ENCODE measurements at regions not wholly inside any gene's neighbourhood (a gene's known extent, or its start where the extent isn't known, plus 50 kb on each side); places are given as distances from the start of the nearest gene placed in this dataset.

- H3F3A ChIP-seq (ENCODE audit: control insufficient read depth, insufficient read depth) = no peaks in the 10 kb centered on the region
- no peaks in the 10 kb centered on the region for H3K4me1 ChIP-seq (ENCODE audit: control insufficient read depth, low read length)
- no peak for TF ChIP-seq CTCF (IDR thresholded peaks at IDR 0.05; ENCODE audit: low read depth, low read length, poor library complexity, severe bottlenecking)
- TF ChIP-seq EZH2phosphoT487 (IDR thresholded peaks at IDR 0.05; ENCODE audit: borderline replicate concordance, low read length) = no peak
These were observed 155.5 kb upstream of the BACE2 start for GRCh38 chr21:41012425-41012824.

GRCh38 chr21:41016472-41016871 lies 151.5 kb upstream of the BACE2 start:
- TF ChIP-seq CTCF (IDR thresholded peaks at IDR 0.05; ENCODE audit: low read depth, low read length, poor library complexity, severe bottlenecking) (no peak), EZH2phosphoT487 (IDR thresholded peaks at IDR 0.05; ENCODE audit: borderline replicate concordance, low read length) (no peak)
- no peaks in the 10 kb centered on the region for H3F3A ChIP-seq (ENCODE audit: control insufficient read depth, insufficient read depth)
- H3K4me1 ChIP-seq (ENCODE audit: control insufficient read depth, low read length) = no peaks in the 10 kb centered on the region
- H3K27ac ChIP-seq (ENCODE audit: low read depth, low read length) = no peak overlapping the region
- H3K4me3 ChIP-seq (ENCODE audit: low read length) = no peak overlapping the region
- no peaks in the 10 kb centered on the region for H3K27me3 ChIP-seq (ENCODE audit: control insufficient read depth, low read length)
- H3K4me2 ChIP-seq (ENCODE audit: low read length) = no peak overlapping the region
- no peaks in the 10 kb centered on the region for H3K79me2 ChIP-seq (ENCODE audit: control insufficient read depth, low read length)
- no peaks in the 10 kb centered on the region for H3K36me3 ChIP-seq (ENCODE audit: control insufficient read depth, low read length)
- peaks cover 3% of the 10 kb centered on the region; the same call in 1 of the 2 replicates for H3K9me3 ChIP-seq (ENCODE audit: control insufficient read depth, insufficient read depth, low read length)
- H4K20me1 ChIP-seq (ENCODE audit: control insufficient read depth, insufficient read depth, low read depth, low read length) = no peaks in the 10 kb centered on the region
- no peaks in the 10 kb centered on the region for H3K9me2 ChIP-seq (replicated peaks; ENCODE audit: control insufficient read depth, low read length)

More at GRCh38 chr21:41012425-41012824, 155.5 kb upstream of the BACE2 start:
- H3K4me3 ChIP-seq (ENCODE audit: low read length) = no peak overlapping the region
- no peak overlapping the region for H3K4me2 ChIP-seq (ENCODE audit: low read length)
- H3K79me2 ChIP-seq (ENCODE audit: control insufficient read depth, low read length) = no peaks in the 10 kb centered on the region
- no peaks in the 10 kb centered on the region for H3K27me3 ChIP-seq (ENCODE audit: control insufficient read depth, low read length)
- H3K9me3 ChIP-seq (ENCODE audit: control insufficient read depth, insufficient read depth, low read length) = peaks cover 3% of the 10 kb centered on the region; the same call in 1 of the 2 replicates
- no peak overlapping the region for H3K27ac ChIP-seq (ENCODE audit: low read depth, low read length)
- no peaks in the 10 kb centered on the region for H3K9me2 ChIP-seq (replicated peaks; ENCODE audit: control insufficient read depth, low read length)
- H4K20me1 ChIP-seq (ENCODE audit: control insufficient read depth, insufficient read depth, low read depth, low read length) = no peaks in the 10 kb centered on the region
- no peaks in the 10 kb centered on the region for H3K36me3 ChIP-seq (ENCODE audit: control insufficient read depth, low read length)

- no peaks in the 10 kb centered on the region for H3K27me3 ChIP-seq (ENCODE audit: control insufficient read depth, low read length)
- H3K4me2 ChIP-seq (ENCODE audit: low read length) = no peak overlapping the region
- H3K4me1 ChIP-seq (ENCODE audit: control insufficient read depth, low read length) = no peaks in the 10 kb centered on the region
- H4K20me1 ChIP-seq (ENCODE audit: control insufficient read depth, insufficient read depth, low read depth, low read length) = no peaks in the 10 kb centered on the region
- no peak for TF ChIP-seq EZH2phosphoT487 (IDR thresholded peaks at IDR 0.05; ENCODE audit: borderline replicate concordance, low read length)
- TF ChIP-seq CTCF (IDR thresholded peaks at IDR 0.05; ENCODE audit: low read depth, low read length, poor library complexity, severe bottlenecking) = no peak
- no peak overlapping the region for H3K4me3 ChIP-seq (ENCODE audit: low read length)
- no peaks in the 10 kb centered on the region for H3K79me2 ChIP-seq (ENCODE audit: control insufficient read depth, low read length)
- H3K9me2 ChIP-seq (replicated peaks; ENCODE audit: control insufficient read depth, low read length) = no peaks in the 10 kb centered on the region
- no peaks in the 10 kb centered on the region for H3K36me3 ChIP-seq (ENCODE audit: control insufficient read depth, low read length)
- no peaks in the 10 kb centered on the region for H3F3A ChIP-seq (ENCODE audit: control insufficient read depth, insufficient read depth)
- no peak overlapping the region for H3K27ac ChIP-seq (ENCODE audit: low read depth, low read length)
- no peaks in the 10 kb centered on the region for H3K9me3 ChIP-seq (ENCODE audit: control insufficient read depth, insufficient read depth, low read length)
These were observed 149.5 kb upstream of the BACE2 start for GRCh38 chr21:41018431-41018830.

All from DOHH2 (cell line).